HG03097 (cell line): ENCODE measurements at regions not wholly inside any gene's neighbourhood (a gene's known extent, or its start where the extent isn't known, plus 50 kb on each side); places are given as distances from the start of the nearest gene placed in this dataset.
"Not testable (repeated sequence)": the region's sequence is repeated elsewhere in the genome, so short reads cannot be mapped to it uniquely, and the experiment has no call there.

Experiments
- ATAC-seq: cut with Tn5 transposase; IDR thresholded peaks from one replicate; pipeline ENCODE4 v1.9.1; 2021; ENCODE audit not compliant: unreplicated experiment, low FRiP score

- not testable (repeated sequence) for ATAC-seq
These were observed 147.4 kb downstream of the USP22 start for GRCh38 chr17:20895426-20895825.

- ATAC-seq: no peak
These were observed 146.6 kb downstream of the USP22 start for GRCh38 chr17:20896153-20896649.

GRCh38 chr17:20898726-20899125, 144.1 kb downstream of the USP22 start:
- ATAC-seq: not testable (repeated sequence)

DNA sequence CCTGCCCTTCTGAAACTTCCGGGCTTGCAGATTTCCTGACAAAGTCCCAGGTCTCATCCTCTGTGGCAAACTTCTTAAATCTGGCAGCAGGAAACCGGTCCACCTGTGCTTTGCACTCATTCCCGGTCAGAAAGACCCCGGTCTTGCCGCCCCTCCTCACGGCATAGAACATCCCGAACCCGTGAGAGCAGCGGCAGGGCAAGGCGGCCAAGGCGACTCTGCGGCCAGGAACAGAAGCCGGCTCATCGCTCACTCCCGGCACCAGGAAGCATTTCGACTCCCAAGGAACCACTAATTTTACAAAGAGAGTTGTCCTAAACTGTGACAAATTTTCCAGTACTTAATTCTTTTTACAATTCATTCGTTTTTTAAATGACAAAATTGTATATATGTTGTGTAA, 140.3 kb downstream of the USP22 start:
- not testable (repeated sequence) for ATAC-seq

- not testable (repeated sequence) for ATAC-seq
These were observed 139.3 kb downstream of the USP22 start for GRCh38 chr17:20903549-20903948.

DNA sequence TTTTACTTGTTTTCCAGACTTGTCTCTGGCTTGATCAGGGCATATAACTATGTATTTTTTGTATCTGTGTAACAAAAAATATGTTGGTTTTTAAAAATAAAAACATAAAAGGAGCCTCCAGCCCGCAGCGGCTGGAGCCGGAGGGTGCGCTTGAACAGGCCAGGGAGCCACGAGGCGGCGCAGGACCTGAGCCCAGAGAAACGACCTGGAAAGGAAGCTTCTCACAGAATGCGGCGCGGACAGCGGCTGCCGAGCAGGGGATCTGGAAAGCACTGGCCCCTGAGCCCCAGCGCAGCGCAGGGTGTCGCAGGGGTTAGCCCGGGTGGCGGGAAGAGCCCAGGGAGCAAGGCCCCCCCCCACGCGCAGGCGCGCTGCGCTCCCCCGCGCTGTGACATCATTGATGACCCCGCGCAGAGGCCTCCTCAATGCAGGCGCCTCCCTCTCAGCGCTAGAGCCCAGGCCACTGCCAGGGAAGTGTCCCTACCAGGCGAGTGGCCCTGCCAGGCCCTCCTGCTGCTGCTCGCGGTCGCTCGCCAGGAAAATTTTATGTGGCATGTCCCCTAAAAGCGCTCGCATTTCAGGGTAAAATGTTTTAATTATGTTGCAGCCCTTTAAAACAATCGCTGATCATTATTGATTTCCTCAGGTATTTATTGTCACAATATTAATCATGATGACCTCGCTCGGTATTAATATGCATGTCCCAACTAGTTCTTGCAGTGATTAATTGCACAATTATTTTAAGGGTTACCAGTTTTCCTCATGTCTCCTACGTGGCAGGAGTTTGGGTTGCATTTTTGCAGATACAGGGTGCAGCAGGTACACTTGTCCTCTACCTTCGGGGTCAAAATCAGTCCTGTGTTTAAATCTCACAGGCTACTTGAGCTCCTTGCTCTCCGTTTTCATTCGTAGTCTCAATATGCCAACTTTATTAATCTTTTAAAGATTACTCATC, 134.2 kb downstream of the USP22 start:
- ATAC-seq: peak; percentile 85

GRCh38 chr17:20914658-20915057, 128.2 kb downstream of the USP22 start:
- no peak for ATAC-seq

DNA sequence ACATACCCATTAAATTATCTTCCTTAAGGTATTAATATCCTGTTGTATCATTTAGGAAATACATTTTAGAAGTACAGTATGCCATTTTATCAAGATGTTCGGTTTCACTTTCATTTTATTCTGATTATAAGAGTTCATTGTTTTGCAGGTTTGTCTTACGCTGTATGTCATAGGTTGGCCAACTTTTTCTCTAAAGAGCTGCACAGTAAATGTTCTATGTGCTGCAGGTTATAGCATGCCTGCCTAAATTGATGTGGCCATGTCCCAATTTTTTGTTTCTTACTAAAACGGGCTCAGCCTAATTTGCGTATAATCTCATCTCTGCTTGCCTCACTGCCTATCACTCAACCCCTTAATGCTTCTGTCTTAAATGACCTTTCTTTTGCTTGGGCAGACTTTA, 126.4 kb downstream of the USP22 start:
- ATAC-seq: no peak

DNA sequence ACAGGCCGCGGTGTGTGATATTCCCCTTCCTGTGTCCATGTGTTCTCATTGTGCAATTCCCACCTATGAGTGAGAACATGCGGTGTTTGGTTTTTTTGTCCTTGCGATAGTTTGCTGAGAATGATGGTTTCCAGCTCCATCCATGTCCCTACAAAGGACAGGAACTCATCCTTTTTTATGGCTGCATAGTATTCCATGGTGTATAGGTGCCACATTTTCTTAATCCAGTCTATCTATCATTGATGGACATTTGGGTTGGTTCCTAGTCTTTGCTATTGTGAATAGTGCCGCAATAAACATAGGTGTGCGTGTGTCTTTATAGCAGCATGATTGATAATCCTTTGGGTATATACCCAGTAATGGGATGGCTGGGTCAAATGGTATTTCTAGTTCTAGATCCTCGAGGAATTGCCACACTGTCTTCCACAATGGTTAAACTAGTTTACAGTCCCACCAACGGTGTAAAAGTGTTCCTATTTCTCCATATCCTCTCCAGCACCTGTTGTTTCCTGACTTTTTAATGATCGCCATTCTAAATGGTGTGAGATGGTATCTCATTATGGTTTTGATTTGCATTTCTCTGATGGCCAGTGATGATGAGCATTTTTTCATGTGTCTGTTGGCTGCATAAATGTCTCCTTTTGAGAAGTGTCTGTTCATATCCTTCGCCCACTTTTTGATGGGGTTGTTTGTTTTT, 125.1 kb downstream of the USP22 start:
- ATAC-seq: not testable (repeated sequence)

DNA sequence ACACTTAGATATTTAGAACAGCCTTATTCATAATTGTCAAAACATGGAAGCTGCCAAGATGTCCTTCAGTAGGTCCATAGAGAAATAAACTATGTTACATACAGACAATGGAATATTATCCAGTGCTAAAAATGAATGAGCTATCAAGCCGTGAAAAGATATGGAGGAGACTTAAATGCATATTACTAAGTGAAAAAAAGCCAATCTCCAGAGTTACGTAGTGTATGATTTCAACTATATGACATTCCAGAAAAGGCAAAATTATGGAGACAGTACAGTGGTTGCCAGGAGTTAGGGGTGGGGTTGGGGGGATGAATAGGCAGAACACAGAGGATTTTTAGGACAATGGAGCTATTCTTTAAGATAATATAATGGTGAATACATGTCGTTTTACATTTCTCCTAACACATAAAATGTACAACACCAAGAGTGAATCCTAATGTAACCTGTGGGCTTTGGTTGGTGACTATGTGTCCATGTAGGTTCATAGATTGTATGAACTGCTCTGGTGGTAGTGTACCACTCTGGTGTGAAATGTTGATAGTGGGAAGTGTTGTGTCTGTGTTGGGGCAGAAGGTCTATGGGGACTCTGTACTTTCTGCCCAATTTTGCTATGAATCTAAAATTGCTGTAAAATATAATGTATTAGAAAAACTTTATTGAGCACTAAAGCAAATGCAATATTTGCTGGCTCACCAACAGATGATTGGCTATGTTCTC, 122.6 kb downstream of the USP22 start:
- ATAC-seq: no peak

DNA sequence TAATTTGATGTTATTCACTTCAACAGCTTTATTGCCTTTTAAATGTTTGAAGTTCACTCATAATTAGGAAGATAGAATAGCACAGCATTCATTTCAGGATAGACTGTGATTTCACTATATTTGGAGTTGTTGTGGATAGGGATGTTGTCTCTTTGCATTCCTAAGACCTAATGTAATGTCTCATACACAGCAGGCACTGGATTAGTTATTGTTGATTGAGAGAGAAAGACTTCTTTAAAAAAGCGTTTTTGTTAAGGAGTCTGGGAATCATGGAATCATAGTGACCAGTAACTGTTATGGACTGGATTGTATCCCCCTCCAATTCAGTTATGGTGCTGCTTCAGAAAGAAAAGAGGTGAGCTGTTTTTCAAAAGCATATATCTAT, 122.0 kb downstream of the USP22 start:
- no peak for ATAC-seq

DNA sequence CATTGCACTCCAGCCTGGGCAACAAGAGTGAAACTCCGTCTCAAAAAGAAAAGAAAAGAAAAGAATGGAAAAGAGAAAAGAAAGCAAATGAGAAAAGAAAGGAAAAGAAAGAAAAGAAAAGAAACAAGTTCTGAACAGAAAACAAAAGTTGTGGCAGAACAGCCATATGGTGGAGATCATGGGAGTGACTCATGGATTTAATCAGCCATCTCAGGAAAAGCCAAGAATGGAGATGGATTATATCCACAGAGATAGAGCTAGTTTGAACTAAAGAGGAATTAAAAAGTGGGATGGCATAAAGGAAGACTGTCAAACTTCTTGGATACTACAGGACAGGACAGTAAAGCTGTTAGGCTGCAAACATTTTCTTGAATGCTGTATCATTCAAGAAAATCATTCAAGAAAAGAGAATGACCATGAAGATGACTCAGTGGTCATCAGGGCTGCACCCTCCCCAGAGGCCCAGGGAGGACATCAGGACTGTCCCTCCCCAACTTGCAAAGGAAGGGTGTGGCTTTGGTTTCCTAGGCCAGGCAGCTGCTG, 120.6 kb downstream of the USP22 start:
- no peak for ATAC-seq

- ATAC-seq: no peak
These were observed 118.5 kb downstream of the USP22 start for GRCh38 chr17:20924306-20924705.

DNA sequence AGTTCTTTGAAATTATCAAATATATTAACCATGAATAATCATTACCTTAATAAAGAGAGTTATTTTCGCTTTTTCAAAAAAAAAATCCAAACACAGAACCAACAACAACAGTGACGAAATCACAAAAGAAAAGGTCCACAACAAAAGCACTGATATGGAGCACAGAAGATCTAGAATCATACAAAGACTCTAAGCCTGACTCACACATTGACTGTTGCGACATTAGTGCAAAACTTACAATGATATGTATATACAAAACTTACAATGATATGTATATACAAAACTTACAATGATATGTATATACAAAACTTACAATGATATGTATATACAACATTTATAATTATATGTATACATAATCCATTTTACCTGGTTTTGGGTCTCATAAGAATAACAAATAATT, 117.7 kb downstream of the USP22 start:
- ATAC-seq: no peak

- ATAC-seq: no peak
These were observed 116.9 kb downstream of the USP22 start for GRCh38 chr17:20925954-20926353.

DNA sequence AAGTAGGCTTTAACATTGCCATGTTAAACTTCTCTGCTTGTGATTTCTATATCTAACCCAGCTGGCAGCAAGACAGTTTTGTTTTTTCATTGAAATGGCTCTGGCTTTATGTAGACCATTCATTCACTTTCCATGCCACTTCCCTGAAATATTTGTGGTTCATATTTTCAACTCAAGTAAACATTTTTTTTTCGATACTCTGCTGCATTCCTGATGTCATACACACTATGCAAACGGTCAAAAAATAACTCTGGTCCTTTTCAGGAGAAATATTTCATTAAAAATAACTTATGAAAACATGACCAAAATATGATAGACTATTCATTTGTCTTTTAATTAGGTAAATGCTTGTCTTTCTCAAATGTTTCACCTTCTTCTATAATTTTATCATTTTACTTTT, 116.3 kb downstream of the USP22 start:
- ATAC-seq: no peak

- no peak for ATAC-seq
These were observed 115.4 kb downstream of the USP22 start for GRCh38 chr17:20927308-20927977.

DNA sequence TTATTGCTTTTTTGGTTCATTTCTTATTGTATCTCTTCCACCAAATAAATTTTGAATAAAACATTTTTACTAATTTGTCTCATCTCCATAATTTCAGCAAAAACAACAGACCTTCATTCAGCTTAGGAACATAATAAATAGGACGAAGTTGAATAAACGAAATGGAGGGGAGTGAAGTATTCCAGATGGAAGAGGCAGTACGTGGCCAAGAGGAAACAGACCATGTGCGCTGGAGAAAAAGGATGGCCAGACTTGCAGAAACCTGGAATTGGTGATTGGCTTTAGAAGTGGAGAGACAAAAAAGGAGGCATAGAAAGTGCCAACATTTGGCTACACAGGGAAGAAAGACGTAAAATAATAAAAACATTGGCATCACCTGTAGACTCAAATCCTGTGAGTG, 113.5 kb downstream of the USP22 start:
- ATAC-seq: no peak

DNA sequence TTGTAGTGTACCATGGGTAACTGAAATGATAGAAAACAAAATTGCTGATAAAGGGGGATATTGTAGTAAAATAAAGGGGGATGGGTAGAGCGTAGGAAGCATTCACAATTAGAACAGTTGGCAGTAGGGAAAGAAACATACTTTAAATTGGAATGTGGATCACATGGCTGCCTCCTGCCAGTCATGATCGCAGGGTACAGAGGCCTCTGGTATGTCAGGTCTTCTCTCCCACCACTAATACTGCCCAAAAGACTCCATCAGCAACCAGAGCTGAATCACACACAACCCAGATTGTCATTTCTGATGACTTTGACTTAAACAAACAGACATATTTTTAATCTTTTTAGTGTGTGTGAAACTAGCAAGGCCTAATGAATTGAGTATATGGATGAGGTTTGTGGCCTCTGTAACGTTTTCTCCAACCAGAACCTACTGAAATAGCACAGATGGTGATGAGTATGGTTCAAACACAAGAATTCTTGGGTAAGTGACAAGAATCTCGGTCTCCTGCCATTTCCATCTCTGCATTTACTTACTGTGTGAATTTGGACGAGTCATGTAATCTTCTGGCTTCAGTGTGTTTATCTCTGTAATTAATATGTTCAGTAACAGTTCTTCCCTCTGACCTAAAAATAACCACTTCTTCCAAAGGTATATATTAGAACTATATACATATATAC, 112.6 kb downstream of the USP22 start:
- ATAC-seq: no peak

DNA sequence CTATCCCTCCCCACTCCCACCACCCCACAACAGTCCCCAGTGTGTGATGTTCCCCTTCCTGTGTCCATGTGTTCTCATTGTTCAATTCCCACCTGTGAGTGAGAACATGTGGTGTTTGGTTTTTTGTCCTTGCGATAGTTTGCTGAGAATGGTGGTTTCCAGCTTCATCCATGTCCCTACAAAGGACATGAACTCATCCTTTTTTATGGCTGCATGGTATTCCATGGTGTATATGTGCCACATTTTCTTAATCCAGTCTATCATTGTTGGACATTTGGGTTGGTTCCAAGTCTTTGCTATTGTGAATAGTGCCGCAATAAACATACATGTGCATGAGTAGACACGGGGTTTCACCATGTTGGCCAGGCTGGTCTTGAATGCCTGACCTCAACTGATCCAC, 109.8 kb downstream of the USP22 start:
- ATAC-seq: not testable (repeated sequence)
